ENCODE measurements at regions not wholly inside any gene's neighbourhood (a gene's known extent, or its start where the extent isn't known, plus 50 kb on each side); places are given as distances from the start of the nearest gene placed in this dataset.

- TF ChIP-seq CTCF (IDR thresholded peaks at IDR 0.05; ENCODE audit: low read depth, low read length): no peak
- no peak for TF ChIP-seq POLR2A (IDR thresholded peaks at IDR 0.05; ENCODE audit: extremely low read depth, insufficient read length)
- TF ChIP-seq MAX (IDR thresholded peaks at IDR 0.05; ENCODE audit: low read depth, low read length): no peak
- TF ChIP-seq MYC (IDR thresholded peaks at IDR 0.05; ENCODE audit: low read depth, low read length): no peak
Measured at GRCh38 chr15:37416103-37416502, 315.8 kb upstream of the MEIS2 start.

Measured in NB4 (cell line).